HEK293 (cell line): ENCODE measurements at regions not wholly inside any gene's neighbourhood (a gene's known extent, or its start where the extent isn't known, plus 50 kb on each side); places are given as distances from the start of the nearest gene placed in this dataset.

Source experiments
- CTCF ChIA-PET: fragments of 350-600 bp; formaldehyde crosslinking; extraction: SDS; loops from one replicate; lab custom pipeline; 2021; ENCODE audit warnings: antibody characterized with exemption; lab: Yijun Ruan, JAX
- POLR2A ChIA-PET: fragments of 300-600 bp; formaldehyde crosslinking; extraction: SDS; loops from one replicate; lab custom pipeline; 2020; ENCODE audit warnings: antibody characterized with exemption, inconsistent platforms; lab: Yijun Ruan, JAX
- H3K27ac ChIP-seq: fragments of 200-500 bp; sonication (Bioruptor generic); 2 replicates; pipeline ENCODE4 v1.5.1; 2014; ENCODE audit warnings: low read depth, low read length, control low read depth, inconsistent platforms; ENCODE audit errors: extremely low read depth
- H3K36me3 ChIP-seq, 2 experiments: fragments of 200-500 bp in 1 of 2; sonication (Bioruptor generic) in 1 of 2; 1 replicate in 1 of 2; 2 replicates in 1 of 2; pipeline ENCODE4 v1.5.1; 2014 to 2017; ENCODE audit warnings: inconsistent platforms in 2 of 2, low read length in 2 of 2; ENCODE audit not compliant: control insufficient read depth in 2 of 2, insufficient read depth in 1 of 2
- H3K4me1 ChIP-seq: fragments of 200-500 bp; sonication (Bioruptor generic); 2 replicates; pipeline ENCODE4 v1.5.1; 2014; ENCODE audit warnings: mild to moderate bottlenecking, low read length, inconsistent platforms; ENCODE audit not compliant: control insufficient read depth, insufficient read depth
- H3K4me3 ChIP-seq: 2 replicates; pipeline ENCODE4 v1.5.1; 2011; ENCODE audit warnings: low read depth, mild to moderate bottlenecking, control low read depth, low read length, moderate library complexity
- H3K9me3 ChIP-seq: fragments of 200-500 bp; sonication (Bioruptor generic); 2 replicates; pipeline ENCODE4 v1.5.1; 2014; ENCODE audit warnings: low read depth, low read length, inconsistent platforms; ENCODE audit not compliant: control insufficient read depth, insufficient read depth
- BCL11A ChIP-seq: fragments of 450-650 bp; formaldehyde crosslinking; IDR thresholded peaks from 2 replicates; pipeline ENCODE4 v1.5.1; 2016; ENCODE audit warnings: low read depth, missing biosample characterization, missing genetic modification characterization
- GLI4 ChIP-seq: fragments of 450-650 bp; formaldehyde crosslinking; IDR thresholded peaks from 2 replicates; pipeline ENCODE4 v1.5.1; 2016; ENCODE audit warnings: missing biosample characterization, missing genetic modification characterization
- KLF10 ChIP-seq: fragments of 450-650 bp; IDR thresholded peaks from 2 replicates; pipeline ENCODE4 v1.5.1; 2018; ENCODE audit warnings: missing biosample characterization, mild to moderate bottlenecking, missing genetic modification characterization
- OSR2 ChIP-seq: fragments of 450-650 bp; formaldehyde crosslinking; IDR thresholded peaks from 2 replicates; pipeline ENCODE4 v1.5.1; 2016; ENCODE audit warnings: missing biosample characterization, missing genetic modification characterization
- REPIN1 ChIP-seq: fragments of 450-650 bp; formaldehyde crosslinking; IDR thresholded peaks from 2 replicates; pipeline ENCODE4 v1.5.1; 2017; ENCODE audit warnings: missing biosample characterization, missing genetic modification characterization, low read depth
- TCF7L2 ChIP-seq: IDR thresholded peaks from 2 replicates; pipeline ENCODE4 v1.6.1; 2011; ENCODE audit warnings: low read depth, mild to moderate bottlenecking, inconsistent platforms, low read length, moderate library complexity, borderline replicate concordance
- ZBTB17 ChIP-seq: fragments of 450-650 bp; formaldehyde crosslinking; IDR thresholded peaks from 2 replicates; pipeline ENCODE4 v1.5.1; 2016; ENCODE audit warnings: missing biosample characterization, missing genetic modification characterization
- ZFHX2 ChIP-seq: fragments of 450-650 bp; formaldehyde crosslinking; conservative IDR thresholded peaks from 2 replicates; pipeline ENCODE4 v1.5.1; 2016; ENCODE audit warnings: missing biosample characterization, missing genetic modification characterization
- ZFP41 ChIP-seq: fragments of 450-650 bp; formaldehyde crosslinking; IDR thresholded peaks from 2 replicates; pipeline ENCODE4 v1.5.1; 2016; ENCODE audit warnings: missing biosample characterization, missing genetic modification characterization, borderline replicate concordance
- ZNF121 ChIP-seq: fragments of 450-650 bp; formaldehyde crosslinking; IDR thresholded peaks from 2 replicates; pipeline ENCODE4 v1.5.1; 2016; ENCODE audit warnings: missing biosample characterization, missing genetic modification characterization
- ZNF146 ChIP-seq: fragments of 450-650 bp; formaldehyde crosslinking; IDR thresholded peaks from 2 replicates; pipeline ENCODE4 v1.5.1; 2016; ENCODE audit warnings: missing biosample characterization, missing genetic modification characterization
- ZNF175 ChIP-seq: fragments of 450-650 bp; formaldehyde crosslinking; IDR thresholded peaks from 2 replicates; pipeline ENCODE4 v1.5.1; 2016; ENCODE audit warnings: missing biosample characterization, missing genetic modification characterization
- ZNF202 ChIP-seq: fragments of 450-650 bp; formaldehyde crosslinking; IDR thresholded peaks from 2 replicates; pipeline ENCODE4 v1.5.1; 2016; ENCODE audit warnings: missing biosample characterization, missing genetic modification characterization, borderline replicate concordance
- ZNF274 ChIP-seq, 2 experiments: fragments of 200-500 bp in 1 of 2; fragments of 450-650 bp in 1 of 2; sonication (Bioruptor generic) in 1 of 2; formaldehyde crosslinking in 1 of 2; IDR thresholded peaks; 2 replicates each; pipeline versions ENCODE4 v1.5.1 to v1.6.1; 2014 to 2016; ENCODE audit warnings: borderline replicate concordance in 1 of 2, inconsistent platforms in 1 of 2, low read length in 1 of 2, missing biosample characterization in 1 of 2, missing genetic modification characterization in 1 of 2
- ZNF501 ChIP-seq: fragments of 450-650 bp; formaldehyde crosslinking; IDR thresholded peaks from 2 replicates; pipeline ENCODE4 v1.5.1; 2016; ENCODE audit warnings: missing biosample characterization, missing genetic modification characterization
- ZNF510 ChIP-seq: fragments of 450-650 bp; formaldehyde crosslinking; IDR thresholded peaks from 2 replicates; pipeline ENCODE4 v1.5.1; 2018; ENCODE audit warnings: mild to moderate bottlenecking, missing genetic modification characterization, missing biosample characterization; ENCODE audit not compliant: insufficient replicate concordance
- ZNF529 ChIP-seq: fragments of 450-650 bp; formaldehyde crosslinking; IDR thresholded peaks from 2 replicates; pipeline ENCODE4 v1.5.1; 2017; ENCODE audit warnings: missing genetic modification characterization, missing biosample characterization; ENCODE audit not compliant: insufficient replicate concordance
- ZNF548 ChIP-seq: fragments of 450-650 bp; formaldehyde crosslinking; IDR thresholded peaks from 2 replicates; pipeline ENCODE4 v1.5.1; 2016; ENCODE audit warnings: missing biosample characterization, missing genetic modification characterization
- ZNF549 ChIP-seq: fragments of 450-650 bp; IDR thresholded peaks from 2 replicates; pipeline ENCODE4 v1.5.1; 2018; ENCODE audit warnings: missing biosample characterization, missing genetic modification characterization, mild to moderate bottlenecking, inconsistent platforms, moderate library complexity
- ZNF560 ChIP-seq: fragments of 450-650 bp; formaldehyde crosslinking; IDR thresholded peaks from 2 replicates; pipeline ENCODE4 v1.5.1; 2017; ENCODE audit warnings: missing biosample characterization, missing genetic modification characterization, borderline replicate concordance
- ZNF561 ChIP-seq: fragments of 450-650 bp; IDR thresholded peaks from 2 replicates; pipeline ENCODE4 v1.5.1; 2018; ENCODE audit warnings: missing biosample characterization, missing genetic modification characterization, borderline replicate concordance
- ZNF623 ChIP-seq: fragments of 450-650 bp; formaldehyde crosslinking; IDR thresholded peaks from 2 replicates; pipeline ENCODE4 v1.5.1; 2016; ENCODE audit warnings: missing biosample characterization, missing genetic modification characterization
- ZNF629 ChIP-seq: fragments of 450-650 bp; formaldehyde crosslinking; IDR thresholded peaks from 2 replicates; pipeline ENCODE4 v1.5.1; 2017; ENCODE audit warnings: missing biosample characterization, missing genetic modification characterization
- ZNF777 ChIP-seq: fragments of 450-650 bp; formaldehyde crosslinking; IDR thresholded peaks from 2 replicates; pipeline ENCODE4 v1.5.1; 2017; ENCODE audit warnings: missing biosample characterization, missing genetic modification characterization, borderline replicate concordance
- ZNF791 ChIP-seq: fragments of 450-650 bp; formaldehyde crosslinking; IDR thresholded peaks from 2 replicates; pipeline ENCODE4 v1.5.1; 2016; ENCODE audit warnings: missing biosample characterization, missing genetic modification characterization
- ZNF830 ChIP-seq: fragments of 450-650 bp; IDR thresholded peaks from 2 replicates; pipeline ENCODE4 v1.5.0; 2018; ENCODE audit warnings: missing biosample characterization, missing genetic modification characterization, low read depth, mild to moderate bottlenecking, moderate library complexity
- ZNF837 ChIP-seq: fragments of 450-650 bp; formaldehyde crosslinking; IDR thresholded peaks from 2 replicates; pipeline ENCODE4 v1.5.1; 2016; ENCODE audit warnings: missing biosample characterization, missing genetic modification characterization
- TF ChIP-seq, protein P1 (sequence below): fragments of 450-650 bp; formaldehyde crosslinking; IDR thresholded peaks from 2 replicates; pipeline ENCODE4 v1.5.1; 2016; ENCODE audit warnings: missing biosample characterization, missing genetic modification characterization, low read depth
- TF ChIP-seq, protein P2 (sequence below): fragments of 450-650 bp; formaldehyde crosslinking; IDR thresholded peaks from 2 replicates; pipeline ENCODE4 v1.5.1; 2016; ENCODE audit warnings: missing biosample characterization, missing genetic modification characterization
- TF ChIP-seq, protein P3 (sequence below): fragments of 450-650 bp; formaldehyde crosslinking; IDR thresholded peaks from 2 replicates; pipeline ENCODE4 v1.5.1; 2016; ENCODE audit warnings: missing biosample characterization, missing genetic modification characterization

DNA sequence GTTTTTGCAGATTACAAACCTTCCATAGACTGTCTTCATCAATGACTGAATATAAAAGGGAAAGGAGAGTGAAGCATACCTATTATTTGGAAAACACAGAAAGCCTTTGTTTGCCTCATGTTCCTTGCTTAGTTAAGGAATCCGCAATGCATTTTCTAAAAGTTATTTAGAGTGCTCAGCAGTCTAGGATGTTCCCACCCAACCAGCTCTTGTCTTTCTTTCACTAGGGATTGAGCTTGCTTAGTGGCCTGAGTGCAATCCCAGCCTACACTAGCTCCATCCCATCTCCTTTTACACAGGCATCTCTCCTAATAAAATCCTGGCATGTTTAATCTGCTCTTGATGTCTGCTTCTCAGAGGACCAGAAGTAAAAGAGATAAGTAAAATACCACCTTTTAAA lies 850.5 kb upstream of the GJE1 start:
- ChIA-PET POLR2A (no interaction called here), CTCF (no interaction called here)
- Histone ChIP-seq H3K27ac (no peak overlapping the region), H3K4me1 (no peaks in the 10 kb centered on the region), H3K36me3 (no peaks in the 10 kb centered on the region), H3K4me3 (no peak overlapping the region), H3K9me3 (no peaks in the 10 kb centered on the region)
- TF ChIP-seq ZNF146 (tag by site-specific recombination) (no peak), REPIN1 (no peak), ZNF274 (IDR thresholded peaks at IDR 0.05; ENCODE audit: low read length) (no peak), ZNF274 (tag by site-specific recombination; IDR thresholded peaks at IDR 0.05; ENCODE audit: borderline replicate concordance) (no peak), TCF7L2 (no peak), ZNF121 (tag by site-specific recombination) (no peak), ZNF830 (tag by site-specific recombination) (no peak), ZNF529 (tag by site-specific recombination) (no peak), ZNF175 (tag by site-specific recombination) (no peak), ZNF629 (no peak), ZNF791 (tag by site-specific recombination) (no peak), ZBTB17 (no peak)
- TF ChIP-seq, protein P1, sequence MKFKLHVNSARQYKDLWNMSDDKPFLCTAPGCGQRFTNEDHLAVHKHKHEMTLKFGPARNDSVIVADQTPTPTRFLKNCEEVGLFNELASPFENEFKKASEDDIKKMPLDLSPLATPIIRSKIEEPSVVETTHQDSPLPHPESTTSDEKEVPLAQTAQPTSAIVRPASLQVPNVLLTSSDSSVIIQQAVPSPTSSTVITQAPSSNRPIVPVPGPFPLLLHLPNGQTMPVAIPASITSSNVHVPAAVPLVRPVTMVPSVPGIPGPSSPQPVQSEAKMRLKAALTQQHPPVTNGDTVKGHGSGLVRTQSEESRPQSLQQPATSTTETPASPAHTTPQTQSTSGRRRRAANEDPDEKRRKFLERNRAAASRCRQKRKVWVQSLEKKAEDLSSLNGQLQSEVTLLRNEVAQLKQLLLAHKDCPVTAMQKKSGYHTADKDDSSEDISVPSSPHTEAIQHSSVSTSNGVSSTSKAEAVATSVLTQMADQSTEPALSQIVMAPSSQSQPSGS (tag by site-specific recombination): no peak
- TF ChIP-seq, protein P2, sequence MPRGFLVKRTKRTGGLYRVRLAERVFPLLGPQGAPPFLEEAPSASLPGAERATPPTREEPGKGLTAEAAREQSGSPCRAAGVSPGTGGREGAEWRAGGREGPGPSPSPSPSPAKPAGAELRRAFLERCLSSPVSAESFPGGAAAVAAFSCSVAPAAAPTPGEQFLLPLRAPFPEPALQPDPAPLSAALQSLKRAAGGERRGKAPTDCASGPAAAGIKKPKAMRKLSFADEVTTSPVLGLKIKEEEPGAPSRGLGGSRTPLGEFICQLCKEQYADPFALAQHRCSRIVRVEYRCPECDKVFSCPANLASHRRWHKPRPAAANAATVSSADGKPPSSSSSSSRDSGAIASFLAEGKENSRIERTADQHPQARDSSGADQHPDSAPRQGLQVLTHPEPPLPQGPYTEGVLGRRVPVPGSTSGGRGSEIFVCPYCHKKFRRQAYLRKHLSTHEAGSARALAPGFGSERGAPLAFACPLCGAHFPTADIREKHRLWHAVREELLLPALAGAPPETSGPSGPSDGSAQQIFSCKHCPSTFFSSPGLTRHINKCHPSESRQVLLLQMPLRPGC (tag by site-specific recombination): no peak
- TF ChIP-seq, protein P3, sequence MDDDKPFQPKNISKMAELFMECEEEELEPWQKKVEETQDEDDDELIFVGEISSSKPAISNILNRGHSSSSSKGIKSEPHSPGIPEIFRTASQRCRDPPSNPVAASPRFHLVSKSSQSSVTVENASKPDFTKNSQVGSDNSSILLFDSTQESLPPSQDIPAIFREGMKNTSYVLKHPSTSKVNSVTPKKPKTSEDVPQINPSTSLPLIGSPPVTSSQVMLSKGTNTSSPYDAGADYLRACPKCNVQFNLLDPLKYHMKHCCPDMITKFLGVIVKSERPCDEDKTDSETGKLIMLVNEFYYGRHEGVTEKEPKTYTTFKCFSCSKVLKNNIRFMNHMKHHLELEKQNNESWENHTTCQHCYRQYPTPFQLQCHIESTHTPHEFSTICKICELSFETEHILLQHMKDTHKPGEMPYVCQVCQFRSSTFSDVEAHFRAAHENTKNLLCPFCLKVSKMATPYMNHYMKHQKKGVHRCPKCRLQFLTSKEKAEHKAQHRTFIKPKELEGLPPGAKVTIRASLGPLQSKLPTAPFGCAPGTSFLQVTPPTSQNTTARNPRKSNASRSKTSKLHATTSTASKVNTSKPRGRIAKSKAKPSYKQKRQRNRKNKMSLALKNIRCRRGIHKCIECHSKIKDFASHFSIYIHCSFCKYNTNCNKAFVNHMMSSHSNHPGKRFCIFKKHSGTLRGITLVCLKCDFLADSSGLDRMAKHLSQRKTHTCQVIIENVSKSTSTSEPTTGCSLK (tag by site-specific recombination): no peak

DNA sequence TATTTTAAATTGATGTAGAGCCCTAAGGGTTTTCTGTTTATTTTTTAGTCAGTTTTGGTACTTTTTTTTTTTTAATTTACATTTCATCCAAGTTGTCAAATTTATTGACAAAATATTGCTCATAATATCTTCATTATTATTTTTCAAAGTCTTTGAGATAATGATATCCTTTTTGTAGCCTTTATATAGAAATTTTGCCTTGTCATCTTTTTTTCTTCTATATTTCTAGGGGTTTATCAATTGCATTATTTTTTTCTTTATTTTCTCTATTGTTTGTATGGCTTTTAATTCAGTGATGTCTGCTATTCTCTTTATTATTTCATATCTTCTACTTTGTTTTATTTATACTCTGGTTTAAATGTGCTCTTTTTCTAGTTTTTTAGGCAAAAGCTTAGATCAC lies 863.0 kb upstream of the GJE1 start:
- no peaks in the 10 kb centered on the region for H3K9me3 ChIP-seq
- TF ChIP-seq ZNF501 (tag by site-specific recombination) (no peak), ZNF202 (no peak), ZNF837 (tag by site-specific recombination) (no peak), KLF10 (tag by site-specific recombination) (no peak), BCL11A (no peak), ZNF560 (tag by site-specific recombination) (no peak), ZNF561 (tag by site-specific recombination) (no peak), ZNF549 (tag by site-specific recombination) (no peak), ZNF623 (tag by site-specific recombination) (no peak), GLI4 (tag by site-specific recombination) (no peak), ZNF146 (tag by site-specific recombination) (no peak), ZNF777 (tag by site-specific recombination) (no peak), ZFP41 (no peak), ZNF548 (tag by site-specific recombination) (no peak), OSR2 (tag by site-specific recombination) (no peak), ZFHX2 (tag by site-specific recombination) (no peak), ZNF510 (tag by site-specific recombination) (no peak)
- TF ChIP-seq, protein P2 (tag by site-specific recombination): no peak
- no peak overlapping the region for H3K4me3 ChIP-seq
- no peaks in the 10 kb centered on the region for H3K4me1 ChIP-seq
- POLR2A ChIA-PET: no interaction called here
- H3K36me3 ChIP-seq: no peaks in the 10 kb centered on the region
- H3K27ac ChIP-seq: no peak overlapping the region
- CTCF ChIA-PET: no interaction called here
